Fibroblast of lung (primary cell): ENCODE measurements at regions not wholly inside any gene's neighbourhood (a gene's known extent, or its start where the extent isn't known, plus 50 kb on each side); places are given as distances from the start of the nearest gene placed in this dataset.

Experiments
- EZH2 ChIP-seq: IDR thresholded peaks from 2 replicates; pipeline ENCODE4 v1.5.1; 2012; ENCODE audit warnings: low read length, control low read depth, mild to moderate bottlenecking; ENCODE audit errors: missing control alignments
- TF ChIP-seq, protein P1 (sequence below), 2 donors: IDR thresholded peaks in 1 of 2; conservative IDR thresholded peaks in 1 of 2; 1 replicate in 1 of 2; 2 replicates in 1 of 2; pipeline ENCODE4 v1.5.1; 2011 to 2012; ENCODE audit warnings: low read length in 2 of 2, control low read depth in 1 of 2, inconsistent platforms in 1 of 2, low read depth in 1 of 2, mild to moderate bottlenecking in 1 of 2

DNA sequence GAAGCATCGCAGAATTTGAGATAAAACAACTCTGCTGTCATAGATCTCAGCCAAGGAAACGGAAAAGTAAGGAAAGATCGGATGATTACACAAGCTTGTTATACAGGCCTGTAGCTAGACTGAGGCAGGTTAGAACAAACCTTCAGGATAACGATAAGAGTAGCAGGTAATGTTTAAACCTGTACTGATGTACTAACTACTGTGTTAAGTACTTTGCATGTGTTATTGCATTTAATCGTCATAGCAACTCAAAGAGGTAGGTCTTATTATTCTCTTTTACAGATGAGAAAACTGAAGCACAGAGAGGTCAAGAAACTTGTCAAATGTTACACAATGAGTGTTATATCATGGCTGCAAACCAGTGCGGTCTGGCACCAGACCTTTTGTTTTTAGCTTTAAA, 352.5 kb downstream of the GPAM start:
- TF ChIP-seq, protein P1, sequence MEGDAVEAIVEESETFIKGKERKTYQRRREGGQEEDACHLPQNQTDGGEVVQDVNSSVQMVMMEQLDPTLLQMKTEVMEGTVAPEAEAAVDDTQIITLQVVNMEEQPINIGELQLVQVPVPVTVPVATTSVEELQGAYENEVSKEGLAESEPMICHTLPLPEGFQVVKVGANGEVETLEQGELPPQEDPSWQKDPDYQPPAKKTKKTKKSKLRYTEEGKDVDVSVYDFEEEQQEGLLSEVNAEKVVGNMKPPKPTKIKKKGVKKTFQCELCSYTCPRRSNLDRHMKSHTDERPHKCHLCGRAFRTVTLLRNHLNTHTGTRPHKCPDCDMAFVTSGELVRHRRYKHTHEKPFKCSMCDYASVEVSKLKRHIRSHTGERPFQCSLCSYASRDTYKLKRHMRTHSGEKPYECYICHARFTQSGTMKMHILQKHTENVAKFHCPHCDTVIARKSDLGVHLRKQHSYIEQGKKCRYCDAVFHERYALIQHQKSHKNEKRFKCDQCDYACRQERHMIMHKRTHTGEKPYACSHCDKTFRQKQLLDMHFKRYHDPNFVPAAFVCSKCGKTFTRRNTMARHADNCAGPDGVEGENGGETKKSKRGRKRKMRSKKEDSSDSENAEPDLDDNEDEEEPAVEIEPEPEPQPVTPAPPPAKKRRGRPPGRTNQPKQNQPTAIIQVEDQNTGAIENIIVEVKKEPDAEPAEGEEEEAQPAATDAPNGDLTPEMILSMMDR (conservative IDR thresholded peaks at IDR 0.05 in 1 of 2, IDR thresholded peaks at IDR 0.05 in 1 of 2; ENCODE audit: low read depth in 1 of 2, low read length in 2 of 2) = no peak
- no peak for TF ChIP-seq EZH2
